HUDEP-2 (cell line): ENCODE measurements at regions not wholly inside any gene's neighbourhood (a gene's known extent, or its start where the extent isn't known, plus 50 kb on each side); places are given as distances from the start of the nearest gene placed in this dataset.

ENCODE experiments used
- DNase-seq, 76 experiments: peaks; one replicate each; lab custom pipeline; 2025; ENCODE audit not compliant: unreplicated experiment in 76 of 76; lab: John Stamatoyannopoulos, UW

- no peak for DNase-seq
Measured at GRCh38 chr11:116144387-116144958, 628.3 kb downstream of the BUD13 start.

- DNase-seq: no peak
Measured at GRCh38 chr11:116138280-116138679, 634.1 kb upstream of the CADM1 start.

GRCh38 chr11:116137753-116138152 is 633.5 kb upstream of the CADM1 start:
- DNase-seq: no peak

- no peak for DNase-seq
Measured at GRCh38 chr11:116136987-116137674, 632.9 kb upstream of the CADM1 start.

GRCh38 chr11:116135891-116136290 is 631.7 kb upstream of the CADM1 start:
- DNase-seq: no peak

GRCh38 chr11:116134450-116134849 is 630.2 kb upstream of the CADM1 start:
- no peak for DNase-seq

- DNase-seq: no peak
Measured at GRCh38 chr11:116132273-116132978, 628.2 kb upstream of the CADM1 start.

GRCh38 chr11:116130122-116130521 is 625.9 kb upstream of the CADM1 start:
- no peak for DNase-seq

- DNase-seq: no peak
Measured at GRCh38 chr11:116129456-116129855, 625.2 kb upstream of the CADM1 start.

- no peak for DNase-seq
Measured at GRCh38 chr11:116126562-116126961, 622.3 kb upstream of the CADM1 start.

- no peak for DNase-seq
Measured at GRCh38 chr11:116124922-116125714, 620.9 kb upstream of the CADM1 start.

GRCh38 chr11:116123739-116124138 is 619.5 kb upstream of the CADM1 start:
- DNase-seq: no peak

- no peak for DNase-seq
Measured at GRCh38 chr11:116122697-116123472, 618.7 kb upstream of the CADM1 start.

GRCh38 chr11:116119158-116119557 is 614.9 kb upstream of the CADM1 start:
- DNase-seq: no peak

- DNase-seq: no peak
Measured at GRCh38 chr11:116118138-116118470, 613.9 kb upstream of the CADM1 start.

GRCh38 chr11:116117331-116118137 is 613.3 kb upstream of the CADM1 start:
- no peak for DNase-seq

GRCh38 chr11:116115801-116116200 is 611.6 kb upstream of the CADM1 start:
- no peak for DNase-seq

- DNase-seq: no peak
Measured at GRCh38 chr11:116114198-116114651, 610.0 kb upstream of the CADM1 start.

GRCh38 chr11:116112087-116112935 is 608.1 kb upstream of the CADM1 start:
- no peak for DNase-seq
